HG03159 (cell line): ENCODE measurements at regions not wholly inside any gene's neighbourhood (a gene's known extent, or its start where the extent isn't known, plus 50 kb on each side); places are given as distances from the start of the nearest gene placed in this dataset.
"Not testable (repeated sequence)": the region's sequence is repeated elsewhere in the genome, so short reads cannot be mapped to it uniquely, and the experiment has no call there.

Source experiments
- ATAC-seq: cut with Tn5 transposase; IDR thresholded peaks from one replicate; pipeline ENCODE4 v1.9.1; 2021; ENCODE audit warnings: mild to moderate bottlenecking, moderate library complexity; ENCODE audit not compliant: unreplicated experiment

GRCh38 chr9:22976454-22976853, 529.8 kb downstream of the DMRTA1 start:
- ATAC-seq = no peak

- ATAC-seq = not testable (repeated sequence)
Measured at GRCh38 chr9:22980429-22980828, 533.8 kb downstream of the DMRTA1 start.

- ATAC-seq = no peak
Measured at GRCh38 chr9:22986556-22986955, 539.9 kb downstream of the DMRTA1 start.

GRCh38 chr9:22990349-22990748, 543.7 kb downstream of the DMRTA1 start:
- ATAC-seq = no peak

- ATAC-seq = no peak
Measured at GRCh38 chr9:22992780-22993179, 546.2 kb downstream of the DMRTA1 start.

- ATAC-seq = no peak
Measured at GRCh38 chr9:22997923-22998322, 551.3 kb downstream of the DMRTA1 start.

- no peak for ATAC-seq
Measured at GRCh38 chr9:23005156-23005555, 558.5 kb downstream of the DMRTA1 start.

- ATAC-seq = no peak
Measured at GRCh38 chr9:23006127-23006526, 559.5 kb downstream of the DMRTA1 start.

- no peak for ATAC-seq
Measured at GRCh38 chr9:23011669-23012068, 565.0 kb downstream of the DMRTA1 start.

- no peak for ATAC-seq
Measured at GRCh38 chr9:23015557-23015956, 568.9 kb downstream of the DMRTA1 start.

- ATAC-seq = no peak
Measured at GRCh38 chr9:23036416-23036815, 589.8 kb downstream of the DMRTA1 start.

GRCh38 chr9:23039402-23039801, 592.8 kb downstream of the DMRTA1 start:
- no peak for ATAC-seq

- ATAC-seq = no peak
Measured at GRCh38 chr9:23041466-23041865, 594.8 kb downstream of the DMRTA1 start.

- no peak for ATAC-seq
Measured at GRCh38 chr9:23044549-23044948, 597.9 kb downstream of the DMRTA1 start.

- ATAC-seq = not testable (repeated sequence)
Measured at GRCh38 chr9:23046026-23046425, 599.4 kb downstream of the DMRTA1 start.

- ATAC-seq = no peak
Measured at GRCh38 chr9:23050548-23050947, 603.9 kb downstream of the DMRTA1 start.

GRCh38 chr9:23073136-23073535, 626.5 kb downstream of the DMRTA1 start:
- ATAC-seq = no peak

GRCh38 chr9:23079798-23080197, 633.2 kb downstream of the DMRTA1 start:
- no peak for ATAC-seq

- ATAC-seq = no peak
Measured at GRCh38 chr9:23081377-23081776, 634.8 kb downstream of the DMRTA1 start.

- ATAC-seq = no peak
Measured at GRCh38 chr9:23088932-23089364, 642.3 kb downstream of the DMRTA1 start.

- no peak for ATAC-seq
Measured at GRCh38 chr9:23117616-23118015, 671.0 kb downstream of the DMRTA1 start.

GRCh38 chr9:23120630-23121029, 674.0 kb downstream of the DMRTA1 start:
- ATAC-seq = no peak

GRCh38 chr9:23123048-23123632, 676.5 kb downstream of the DMRTA1 start:
- no peak for ATAC-seq
